Loucy (cell line): ENCODE measurements at regions not wholly inside any gene's neighbourhood (a gene's known extent, or its start where the extent isn't known, plus 50 kb on each side); places are given as distances from the start of the nearest gene placed in this dataset.

Experiments
- H2AFZ ChIP-seq: fragments of 200-600 bp; sonication (generic); 2 replicates; pipeline ENCODE4 v1.6.0; 2016; ENCODE audit warnings: antibody characterized with exemption, mild to moderate bottlenecking, low read length, moderate library complexity
- H3F3A ChIP-seq: fragments of 200-600 bp; 2 replicates; pipeline ENCODE4 v1.6.0; 2016; ENCODE audit warnings: antibody characterized with exemption, low read depth, mild to moderate bottlenecking
- H3K27me3 ChIP-seq: fragments of 200-600 bp; sonication (generic); 2 replicates; pipeline ENCODE4 v1.6.1; 2014; ENCODE audit warnings: low read length, mild to moderate bottlenecking; ENCODE audit not compliant: insufficient read depth, poor library complexity, severe bottlenecking
- H3K36me3 ChIP-seq: fragments of 200-600 bp; sonication (generic); 2 replicates; pipeline ENCODE4 v1.6.1; 2016; ENCODE audit warnings: low read length; ENCODE audit not compliant: insufficient read depth
- H3K4me1 ChIP-seq: fragments of 200-600 bp; sonication (generic); 2 replicates; pipeline ENCODE4 v1.5.1; 2014; ENCODE audit warnings: low read length, mild to moderate bottlenecking; ENCODE audit not compliant: insufficient read depth, poor library complexity, severe bottlenecking
- H3K4me2 ChIP-seq: fragments of 200-600 bp; sonication (generic); 2 replicates; pipeline ENCODE4 v1.6.0; 2014; ENCODE audit warnings: antibody characterized with exemption, low read length, low read depth, mild to moderate bottlenecking; ENCODE audit not compliant: poor library complexity, severe bottlenecking
- H3K4me3 ChIP-seq: fragments of 200-600 bp; sonication (generic); 2 replicates; pipeline ENCODE4 v1.5.1; 2014; ENCODE audit warnings: low read length, mild to moderate bottlenecking, mixed read lengths; ENCODE audit not compliant: poor library complexity, severe bottlenecking
- H3K79me2 ChIP-seq: fragments of 200-600 bp; sonication (generic); 2 replicates; pipeline ENCODE4 v1.6.1; 2014; ENCODE audit warnings: low read length; ENCODE audit not compliant: insufficient read depth
- H3K9ac ChIP-seq: fragments of 200-600 bp; sonication (generic); 2 replicates; pipeline ENCODE4 v1.6.0; 2014; ENCODE audit warnings: mild to moderate bottlenecking, low read depth, low read length, moderate library complexity; ENCODE audit not compliant: poor library complexity, severe bottlenecking
- H3K9me2 ChIP-seq: fragments of 200-600 bp; sonication (generic); replicated peaks from 2 replicates; pipeline ENCODE4 v1.6.1; 2016; ENCODE audit warnings: low read depth, low read length, mixed read lengths
- H3K9me3 ChIP-seq: fragments of 200-600 bp; sonication (generic); 2 replicates; pipeline ENCODE4 v1.6.1; 2014; ENCODE audit warnings: mild to moderate bottlenecking, antibody characterized with exemption, low read length, low read depth; ENCODE audit not compliant: insufficient read depth
- H4K20me1 ChIP-seq: fragments of 200-600 bp; sonication (generic); 2 replicates; pipeline ENCODE4 v1.6.0; 2014; ENCODE audit warnings: antibody characterized with exemption, low read length, mild to moderate bottlenecking; ENCODE audit not compliant: insufficient read depth, poor library complexity, severe bottlenecking
- CTCF ChIP-seq: fragments of 200-600 bp; sonication (generic); conservative IDR thresholded peaks from 2 replicates; pipeline ENCODE4 v1.5.1; 2014; ENCODE audit warnings: mild to moderate bottlenecking, antibody characterized with exemption, low read length
- EZH2phosphoT487 ChIP-seq: fragments of 200-600 bp; IDR thresholded peaks from 2 replicates; pipeline ENCODE4 v1.6.1; 2018; ENCODE audit warnings: antibody characterized with exemption, mild to moderate bottlenecking, moderate library complexity, borderline replicate concordance

- Histone ChIP-seq H3K4me2 (no peak overlapping the region), H3K4me1 (no peaks in the 10 kb centered on the region), H3F3A (no peaks in the 10 kb centered on the region), H3K36me3 (no peaks in the 10 kb centered on the region), H3K4me3 (no peak overlapping the region), H4K20me1 (no peaks in the 10 kb centered on the region), H3K9me2 (no peaks in the 10 kb centered on the region), H3K9ac (no peak overlapping the region), H3K9me3 (no peaks in the 10 kb centered on the region), H2AFZ (no peak overlapping the region), H3K27me3 (no peaks in the 10 kb centered on the region), H3K79me2 (no peaks in the 10 kb centered on the region)
- TF ChIP-seq CTCF (no peak), EZH2phosphoT487 (no peak)
Measured at GRCh38 chr15:62323353-62323890, 158.3 kb upstream of the C2CD4B start.

- no peaks in the 10 kb centered on the region for H3K9me2 ChIP-seq
- TF ChIP-seq EZH2phosphoT487 (no peak), CTCF (no peak)
- no peak overlapping the region for H2AFZ ChIP-seq
- H3K4me1 ChIP-seq = no peaks in the 10 kb centered on the region
- H3K9ac ChIP-seq = no peak overlapping the region
- H4K20me1 ChIP-seq = no peaks in the 10 kb centered on the region
- H3K9me3 ChIP-seq = no peaks in the 10 kb centered on the region
- H3K79me2 ChIP-seq = no peaks in the 10 kb centered on the region
- no peaks in the 10 kb centered on the region for H3K36me3 ChIP-seq
- H3F3A ChIP-seq = no peaks in the 10 kb centered on the region
- H3K4me2 ChIP-seq = no peak overlapping the region
- H3K4me3 ChIP-seq = no peak overlapping the region
- H3K27me3 ChIP-seq = no peaks in the 10 kb centered on the region
Measured at GRCh38 chr15:62324382-62324781, 159.3 kb upstream of the C2CD4B start.

- TF ChIP-seq EZH2phosphoT487 (no peak), CTCF (no peak)
Measured at GRCh38 chr15:62325597-62325996, 160.5 kb upstream of the C2CD4B start.

More at GRCh38 chr15:62325597-62325996, 160.5 kb upstream of the C2CD4B start:
- no peaks in the 10 kb centered on the region for H3K27me3 ChIP-seq
- no peak overlapping the region for H2AFZ ChIP-seq
- H3K36me3 ChIP-seq = no peaks in the 10 kb centered on the region
- H3K9ac ChIP-seq = no peak overlapping the region
- H3K79me2 ChIP-seq = no peaks in the 10 kb centered on the region
- no peaks in the 10 kb centered on the region for H4K20me1 ChIP-seq
- no peaks in the 10 kb centered on the region for H3F3A ChIP-seq
- H3K9me2 ChIP-seq = no peaks in the 10 kb centered on the region
- H3K9me3 ChIP-seq = no peaks in the 10 kb centered on the region
- H3K4me2 ChIP-seq = no peak overlapping the region
- no peaks in the 10 kb centered on the region for H3K4me1 ChIP-seq
- H3K4me3 ChIP-seq = no peak overlapping the region
